WTC11 (cell line): ENCODE measurements at regions not wholly inside any gene's neighbourhood (a gene's known extent, or its start where the extent isn't known, plus 50 kb on each side); places are given as distances from the start of the nearest gene placed in this dataset.

Experiments
- ATAC-seq: fragments of 200-7000 bp; cut with Tn5 transposase; 2 replicates; pipeline ENCODE4 v1.10.0; 2021; ENCODE audit warnings: mild to moderate bottlenecking, moderate library complexity
- CTCF ChIA-PET: fragments of 300-600 bp; sonication (Branson Sonifier 250); formaldehyde crosslinking; loops from one replicate; lab custom pipeline; 2021; ENCODE audit warnings: antibody characterized with exemption; lab: Charles Lee
- POLR2A ChIA-PET: fragments of 350-600 bp; sonication (Branson Sonifier 250); formaldehyde crosslinking; loops from one replicate; lab custom pipeline; 2021; ENCODE audit warnings: antibody characterized with exemption; lab: Charles Lee
- DNase-seq: peaks from one replicate; pipeline ENCODE4 v3.0.0; 2021; ENCODE audit warnings: low spot score
- H3K27ac Mint-ChIP-seq: 2 replicates; pipeline ENCODE4 v1.8.0; 2021; ENCODE audit warnings: mixed read lengths
- H3K27me3 Mint-ChIP-seq: 2 replicates; pipeline ENCODE4 v1.8.0; 2021; ENCODE audit warnings: low read depth, mild to moderate bottlenecking, moderate library complexity, mixed read lengths
- H3K36me3 Mint-ChIP-seq: 2 replicates; pipeline ENCODE4 v1.8.0; 2021; ENCODE audit warnings: mixed read lengths
- H3K4me1 Mint-ChIP-seq: 2 replicates; pipeline ENCODE4 v1.8.0; 2022; ENCODE audit warnings: mixed read lengths
- H3K4me3 Mint-ChIP-seq: 2 replicates; pipeline ENCODE4 v1.8.0; 2021; ENCODE audit warnings: mild to moderate bottlenecking, moderate library complexity, mixed read lengths
- H3K9me3 Mint-ChIP-seq: 2 replicates; pipeline ENCODE4 v1.8.0; 2021; ENCODE audit warnings: mixed read lengths
- ATF1 ChIP-seq: sonication (generic); formaldehyde crosslinking; IDR thresholded peaks from 2 replicates; pipeline ENCODE4 v1.8.1; 2023; ENCODE audit warnings: mild to moderate bottlenecking, moderate library complexity, missing genetic modification reagents
- CBFB ChIP-seq: sonication (generic); formaldehyde crosslinking; IDR thresholded peaks from 2 replicates; pipeline ENCODE4 v1.8.1; 2022; ENCODE audit warnings: mild to moderate bottlenecking, low read depth, missing genetic modification reagents
- CDX4 ChIP-seq: fragments of 250-450 bp; sonication (Bioruptor Pico); IDR thresholded peaks from 2 replicates; pipeline ENCODE4 v1.9.0; 2021; ENCODE audit warnings: moderate library complexity, mild to moderate bottlenecking, inconsistent platforms, borderline replicate concordance
- CREB1 ChIP-seq: sonication (generic); formaldehyde crosslinking; IDR thresholded peaks from 2 replicates; pipeline ENCODE4 v1.8.0; 2023; ENCODE audit warnings: mild to moderate bottlenecking, missing genetic modification reagents
- CTCF ChIP-seq: fragments of 200-600 bp; IDR thresholded peaks from 2 replicates; pipeline ENCODE4 v1.8.0; 2022; ENCODE audit warnings: antibody characterized with exemption
- ELF4 ChIP-seq: sonication (generic); formaldehyde crosslinking; IDR thresholded peaks from 2 replicates; pipeline ENCODE4 v1.8.1; 2022; ENCODE audit warnings: low read depth, mild to moderate bottlenecking, moderate library complexity, missing genetic modification reagents
- ERG ChIP-seq: fragments of 250-450 bp; sonication (Bioruptor Pico); IDR thresholded peaks from 2 replicates; pipeline ENCODE4 v1.8.0; 2021; ENCODE audit warnings: mild to moderate bottlenecking
- GABPB1 ChIP-seq: sonication (generic); formaldehyde crosslinking; IDR thresholded peaks from 2 replicates; pipeline ENCODE4 v1.8.1; 2023; ENCODE audit warnings: mild to moderate bottlenecking, missing genetic modification reagents
- GRHL2 ChIP-seq: fragments of 250-450 bp; sonication (Bioruptor Pico); IDR thresholded peaks from 2 replicates; pipeline ENCODE4 v1.8.0; 2022; ENCODE audit warnings: mild to moderate bottlenecking, moderate library complexity; ENCODE audit not compliant: insufficient replicate concordance, severe bottlenecking
- HMGA2 ChIP-seq: fragments of 250-450 bp; sonication (Bioruptor Pico); IDR thresholded peaks from 2 replicates; pipeline ENCODE4 v1.4.0; 2021; ENCODE audit warnings: mild to moderate bottlenecking, moderate library complexity
- IRF1 ChIP-seq: sonication (generic); formaldehyde crosslinking; IDR thresholded peaks from 2 replicates; pipeline ENCODE4 v1.8.0; 2023; ENCODE audit warnings: missing genetic modification reagents
- JAZF1 ChIP-seq: fragments of 250-450 bp; sonication (Bioruptor Pico); IDR thresholded peaks from 2 replicates; pipeline ENCODE4 v1.9.0; 2021; ENCODE audit warnings: moderate library complexity, mild to moderate bottlenecking, inconsistent platforms
- MLX ChIP-seq: sonication (generic); formaldehyde crosslinking; IDR thresholded peaks from 2 replicates; pipeline ENCODE4 v1.8.1; 2023; ENCODE audit warnings: mild to moderate bottlenecking, missing genetic modification reagents, moderate library complexity
- NFATC4 ChIP-seq: fragments of 250-450 bp; sonication (Bioruptor Pico); IDR thresholded peaks from 2 replicates; pipeline ENCODE4 v1.9.0; 2021; ENCODE audit warnings: mild to moderate bottlenecking
- NR3C1 ChIP-seq: sonication (generic); formaldehyde crosslinking; conservative IDR thresholded peaks from 2 replicates; pipeline ENCODE4 v1.8.1; 2023; ENCODE audit warnings: low read depth, mild to moderate bottlenecking, missing genetic modification reagents
- PREB ChIP-seq: sonication (generic); formaldehyde crosslinking; IDR thresholded peaks from 2 replicates; pipeline ENCODE4 v1.8.1; 2022; ENCODE audit warnings: mild to moderate bottlenecking, missing genetic modification reagents, moderate library complexity, borderline replicate concordance
- RELA ChIP-seq: sonication (generic); formaldehyde crosslinking; IDR thresholded peaks from 2 replicates; pipeline ENCODE4 v1.8.1; 2022; ENCODE audit warnings: missing genetic modification reagents, mild to moderate bottlenecking, borderline replicate concordance
- SMAD3 ChIP-seq: sonication (generic); formaldehyde crosslinking; IDR thresholded peaks from 2 replicates; pipeline ENCODE4 v1.8.0; 2022; ENCODE audit warnings: missing genetic modification reagents, mild to moderate bottlenecking, borderline replicate concordance
- SP1 ChIP-seq: sonication (generic); formaldehyde crosslinking; conservative IDR thresholded peaks from 2 replicates; pipeline ENCODE4 v1.8.1; 2022; ENCODE audit warnings: missing genetic modification reagents
- TP53 ChIP-seq: sonication (generic); formaldehyde crosslinking; IDR thresholded peaks from 2 replicates; pipeline ENCODE4 v1.8.1; 2023; ENCODE audit warnings: mild to moderate bottlenecking, missing genetic modification reagents
- ZNF232 ChIP-seq: sonication (generic); formaldehyde crosslinking; IDR thresholded peaks from 2 replicates; pipeline ENCODE4 v1.8.0; 2022; ENCODE audit warnings: mild to moderate bottlenecking, missing genetic modification reagents
- ZNF263 ChIP-seq: sonication (generic); formaldehyde crosslinking; IDR thresholded peaks from 2 replicates; pipeline ENCODE4 v1.8.1; 2022; ENCODE audit warnings: low read depth, mild to moderate bottlenecking, moderate library complexity, missing genetic modification reagents

- peaks cover 18% of the 10 kb centered on the region for H3K4me1 Mint-ChIP-seq
- H3K27me3 Mint-ChIP-seq, result no peaks in the 10 kb centered on the region; the same call in 1 of the 2 replicates
- POLR2A ChIA-PET, result no interaction called here
- no peak overlapping the region for H3K27ac Mint-ChIP-seq
- H3K36me3 Mint-ChIP-seq, result peaks cover 12% of the 10 kb centered on the region
- H3K9me3 Mint-ChIP-seq, result peaks cover 35% of the 10 kb centered on the region
- DNase-seq, result no peak
- TF ChIP-seq CREB1 (CRISPR knock-in tag) (no peak), IRF1 (CRISPR knock-in tag) (no peak), PREB (CRISPR knock-in tag) (no peak), GABPB1 (CRISPR knock-in tag) (no peak)
- no peak for ATAC-seq
- no peak overlapping the region for H3K4me3 Mint-ChIP-seq
- CTCF ChIA-PET, result no interaction called here
Measured at GRCh38 chr3:8307545-8308110, 194.0 kb upstream of the LMCD1 start.

- no peak for DNase-seq
- H3K27me3 Mint-ChIP-seq, result no peaks in the 10 kb centered on the region; the same call in 1 of the 2 replicates
- CTCF ChIA-PET, result no interaction called here
- no peak for ATAC-seq
- H3K4me3 Mint-ChIP-seq, result no peak overlapping the region
- POLR2A ChIA-PET, result no interaction called here
- H3K4me1 Mint-ChIP-seq, result peaks cover 15% of the 10 kb centered on the region
- peaks cover 12% of the 10 kb centered on the region for H3K36me3 Mint-ChIP-seq
- TF ChIP-seq ZNF232, result no peak
- TF ChIP-seq JAZF1 (CRISPR knock-in tag), result no peak
- no peak for TF ChIP-seq NR3C1 (CRISPR knock-in tag)
- TF ChIP-seq MLX, result no peak
- peaks cover 35% of the 10 kb centered on the region for H3K9me3 Mint-ChIP-seq
- H3K27ac Mint-ChIP-seq, result no peak overlapping the region
Measured at GRCh38 chr3:8311321-8311720, 190.3 kb upstream of the LMCD1 start.

- Mint-ChIP-seq H3K4me3 (no peak overlapping the region), H3K27ac (no peak overlapping the region), H3K4me1 (peaks cover 20% of the 10 kb centered on the region; the same call in 1 of the 2 replicates), H3K36me3 (peaks cover 12% of the 10 kb centered on the region), H3K27me3 (no peaks in the 10 kb centered on the region), H3K9me3 (peaks cover 27% of the 10 kb centered on the region)
- ChIA-PET POLR2A (no interaction called here), CTCF (no interaction called here)
- no peak for DNase-seq
- ATAC-seq, result no peak
- no peak for TF ChIP-seq ELF4 (CRISPR knock-in tag)
- TF ChIP-seq CBFB (CRISPR knock-in tag), result no peak
- no peak for TF ChIP-seq MLX
- TF ChIP-seq SMAD3, result no peak
- no peak for TF ChIP-seq ATF1 (CRISPR knock-in tag)
- no peak for TF ChIP-seq GRHL2
- TF ChIP-seq TP53 (CRISPR knock-in tag), result no peak
- no peak for TF ChIP-seq RELA
- TF ChIP-seq SP1, result no peak
- no peak for TF ChIP-seq GABPB1 (CRISPR knock-in tag)
- TF ChIP-seq HMGA2, result no peak
- TF ChIP-seq CTCF, result no peak
- TF ChIP-seq ZNF263 (CRISPR knock-in tag), result no peak
- no peak for TF ChIP-seq ERG (CRISPR knock-in tag)
- TF ChIP-seq NFATC4 (CRISPR knock-in tag), result no peak
- TF ChIP-seq CREB1 (CRISPR knock-in tag), result no peak
- no peak for TF ChIP-seq IRF1 (CRISPR knock-in tag)
- TF ChIP-seq CDX4 (CRISPR knock-in tag), result no peak
Measured at GRCh38 chr3:8312685-8313084, 188.9 kb upstream of the LMCD1 start.
